T-helper 2 cell (primary cell): ENCODE measurements at regions not wholly inside any gene's neighbourhood (a gene's known extent, or its start where the extent isn't known, plus 50 kb on each side); places are given as distances from the start of the nearest gene placed in this dataset.
"Not testable (repeated sequence)": the region's sequence is repeated elsewhere in the genome, so short reads cannot be mapped to it uniquely, and the experiment has no call there.

ENCODE experiments used
- DNase-seq, 5 experiments: peaks; one replicate each; pipeline versions ENCODE4 v3.0.0 to v3.0.0-alpha.2; 2012 to 2022

DNA sequence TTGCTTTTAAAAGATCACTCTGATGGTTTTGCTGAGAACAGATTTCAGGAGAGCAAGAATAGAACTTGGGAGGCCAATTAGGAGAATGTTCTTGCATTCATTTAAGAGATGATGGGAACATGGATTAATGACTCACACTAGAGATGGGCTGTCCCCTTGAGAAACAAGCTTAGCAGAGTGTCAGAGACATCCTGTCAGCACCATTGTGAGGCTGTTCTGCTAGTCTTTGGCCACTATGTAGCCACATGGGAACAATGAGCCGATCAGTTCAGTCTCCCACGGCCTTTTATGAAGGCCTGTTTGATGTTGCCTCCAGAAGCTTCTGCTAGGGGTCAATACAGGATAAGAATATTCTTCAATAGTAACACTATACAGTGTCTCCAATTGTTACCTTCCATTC lies 113.0 kb upstream of the EYA4 start:
- no peak for DNase-seq

DNA sequence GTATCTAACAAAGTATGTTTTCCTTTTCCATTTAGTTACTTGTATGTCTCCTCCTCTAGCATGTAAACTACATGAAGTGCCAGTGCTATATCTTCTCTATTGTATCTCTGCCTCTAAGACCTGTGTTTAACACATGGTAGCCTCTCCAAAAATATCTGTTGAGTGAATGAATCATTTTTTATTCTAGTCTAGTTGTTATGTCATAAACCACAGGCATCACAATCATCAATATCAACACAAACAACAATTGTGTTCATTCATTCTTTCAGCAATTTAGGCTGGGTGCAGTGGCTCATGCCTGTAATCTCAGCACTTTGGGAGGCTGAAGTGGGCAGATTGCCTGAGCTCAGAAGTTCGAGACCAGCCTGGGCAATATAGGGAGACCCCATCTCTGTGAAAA lies 111.6 kb upstream of the EYA4 start:
- no peak for DNase-seq

DNA sequence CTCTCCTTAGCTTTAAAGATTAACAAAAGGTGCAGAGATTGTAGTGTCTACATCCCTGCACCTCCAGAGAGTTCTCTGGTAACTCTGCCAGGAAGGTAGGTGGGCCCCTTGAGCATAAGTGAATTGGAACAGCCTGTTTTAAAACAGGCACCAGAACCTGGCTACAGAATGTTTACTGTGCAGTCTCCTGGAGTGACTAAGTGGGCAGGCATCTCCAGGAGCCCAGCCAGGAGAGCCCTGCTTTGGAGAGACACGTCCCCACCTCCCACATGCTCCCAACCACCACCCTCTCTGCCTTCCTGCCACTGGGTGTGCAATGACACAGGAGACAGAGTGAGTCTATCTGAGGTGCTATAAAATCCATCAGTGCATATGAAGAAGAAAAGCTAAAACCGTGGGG lies 110.3 kb upstream of the EYA4 start:
- DNase-seq = no peak

DNA sequence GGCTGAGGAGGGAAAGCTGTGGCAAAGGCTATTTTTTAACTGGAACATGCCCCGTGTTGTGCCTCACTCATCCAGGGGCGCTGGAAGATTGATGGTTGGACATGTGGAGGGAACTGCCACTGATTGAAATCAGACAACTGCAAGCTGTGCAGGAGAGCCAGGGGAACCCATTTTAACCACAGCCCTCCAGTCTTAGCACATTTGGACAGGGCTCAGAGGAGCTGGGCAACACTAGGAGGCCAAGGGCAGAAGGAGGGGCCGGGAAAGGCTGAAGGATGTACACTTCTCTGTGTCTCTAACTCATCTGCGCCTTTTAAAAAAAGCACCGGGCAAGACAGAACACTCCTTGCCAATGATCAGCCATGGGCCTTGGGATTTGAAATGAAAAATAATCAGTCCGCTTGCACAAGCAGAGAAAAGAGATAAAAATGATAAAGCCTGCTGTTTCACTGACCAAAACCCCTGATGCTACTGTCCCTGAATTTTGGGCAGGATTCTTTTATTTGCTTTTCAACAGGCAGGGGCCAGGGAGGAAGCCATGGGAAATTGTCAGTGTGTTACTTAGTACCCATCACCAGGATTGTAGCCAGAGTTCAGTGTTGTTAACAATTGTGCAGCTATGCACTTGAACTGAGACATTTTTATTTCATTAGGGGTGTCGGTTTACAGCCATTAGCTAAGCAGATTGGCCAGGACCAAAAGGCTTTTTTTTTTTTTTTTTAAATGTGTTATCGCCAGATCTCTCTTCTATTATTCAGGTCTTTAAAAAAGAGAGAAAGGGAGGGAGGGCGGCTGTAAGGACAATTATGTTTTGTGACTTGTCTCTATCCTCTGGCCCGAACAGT lies 109.3 kb upstream of the EYA4 start:
- DNase-seq = no peak

DNA sequence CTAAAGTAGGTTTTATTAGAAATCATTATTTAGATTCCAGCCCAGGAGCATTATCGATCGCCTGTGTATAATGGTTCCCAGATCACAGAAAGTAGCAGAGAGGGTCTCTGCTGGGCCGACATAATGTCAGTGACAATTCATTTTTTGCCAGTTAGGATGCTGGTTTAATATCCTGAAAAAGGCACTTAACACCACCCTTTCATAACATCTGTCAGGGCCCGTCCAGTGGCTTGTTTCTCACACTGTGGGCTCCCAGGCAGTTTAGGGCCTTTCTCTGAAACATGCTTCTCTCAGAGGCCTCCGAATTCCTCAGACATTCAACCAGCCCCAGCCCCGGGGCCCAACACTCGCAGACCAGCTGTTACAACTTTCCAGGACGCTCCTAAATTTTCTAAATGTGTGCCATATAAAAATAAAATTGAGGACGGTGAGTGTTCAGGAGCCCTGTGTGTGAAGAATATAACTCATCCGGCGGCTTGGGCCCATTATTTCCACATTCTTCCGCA lies 108.6 kb upstream of the EYA4 start:
- DNase-seq = no peak

DNA sequence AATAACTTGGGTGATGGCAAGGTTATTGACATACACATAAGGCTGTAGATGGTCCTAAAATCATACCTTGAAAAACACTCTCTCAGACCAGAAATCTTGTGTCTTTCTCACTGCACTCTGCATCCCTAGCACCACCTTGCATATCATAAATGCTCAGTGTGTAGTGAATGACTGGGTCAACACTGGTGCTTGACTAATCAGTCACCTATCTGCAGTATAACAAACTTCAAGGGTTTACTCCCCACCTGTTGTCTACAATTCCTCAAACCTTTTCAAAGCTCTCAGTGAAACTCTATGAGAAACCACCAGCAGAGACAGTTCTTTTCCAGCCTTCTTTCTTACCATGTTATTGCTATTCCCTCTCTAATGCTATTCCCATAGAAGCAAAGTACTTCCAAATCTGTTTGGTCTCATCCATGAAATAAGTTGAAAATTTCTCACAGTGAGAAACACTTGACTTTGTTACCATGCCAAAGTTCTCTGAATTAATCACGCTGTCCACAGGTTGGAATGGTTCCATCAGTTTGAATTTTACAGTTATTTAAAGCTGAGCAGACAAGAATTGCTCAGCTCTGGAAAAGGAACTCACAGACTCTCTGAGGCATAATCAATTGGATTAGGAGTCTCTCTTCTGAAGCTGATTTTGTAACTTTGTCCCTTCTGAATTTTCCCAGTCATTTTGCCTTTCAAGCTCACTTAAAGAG lies 104.8 kb upstream of the EYA4 start:
- DNase-seq = no peak

DNA sequence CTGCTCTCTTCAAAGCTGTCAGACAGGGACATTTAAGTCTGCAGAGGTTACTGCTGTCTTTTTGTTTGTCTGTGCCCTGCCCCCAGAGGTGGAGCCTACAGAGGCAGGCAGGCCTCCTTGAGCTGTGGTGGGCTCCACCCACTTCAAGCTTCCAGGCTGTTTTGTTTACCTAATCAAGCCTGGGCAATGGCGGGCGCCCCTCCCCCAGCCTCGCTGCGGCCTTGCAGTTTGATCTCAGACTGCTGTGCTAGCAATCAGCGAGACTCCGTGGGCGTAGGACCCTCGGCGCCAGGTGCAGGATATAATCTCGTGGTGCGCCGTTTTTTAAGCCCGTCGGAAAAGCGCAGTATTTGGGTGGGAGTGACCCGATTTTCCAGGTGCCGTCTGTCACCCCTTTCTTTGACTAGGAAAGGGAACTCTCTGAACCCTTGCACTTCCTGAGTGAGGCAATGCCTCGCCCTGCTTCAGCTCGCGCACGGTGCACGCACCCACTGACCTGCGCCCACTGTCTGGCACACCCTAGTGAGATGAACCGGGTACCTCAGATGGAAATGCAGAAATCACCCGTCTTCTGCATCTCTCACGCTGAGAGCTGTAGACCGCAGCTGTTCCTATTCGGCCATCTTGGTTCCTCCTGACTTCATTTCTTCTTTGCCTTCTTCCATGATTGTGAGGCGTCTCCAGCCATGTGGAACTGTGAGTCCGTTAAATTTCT lies 93.5 kb upstream of the EYA4 start:
- not testable (repeated sequence) for DNase-seq

DNA sequence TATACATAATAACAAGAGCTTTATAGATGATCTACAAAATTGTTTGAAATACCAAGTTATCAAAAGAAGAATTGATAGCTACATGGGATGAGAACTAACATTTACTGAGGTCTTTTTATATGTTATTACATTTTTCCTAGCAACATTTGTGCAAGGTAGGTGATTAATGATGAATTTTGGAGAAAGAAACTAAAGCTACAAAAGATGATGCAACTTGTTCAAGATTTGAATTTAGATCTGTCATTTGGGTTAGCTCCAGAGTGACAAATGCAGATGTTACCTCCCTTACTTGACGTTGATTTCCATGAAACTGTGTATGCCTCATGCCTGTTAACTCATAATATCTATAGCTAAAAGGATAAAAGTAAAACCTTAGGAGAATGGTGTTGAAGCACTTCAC lies 84.5 kb upstream of the EYA4 start:
- no peak for DNase-seq

DNA sequence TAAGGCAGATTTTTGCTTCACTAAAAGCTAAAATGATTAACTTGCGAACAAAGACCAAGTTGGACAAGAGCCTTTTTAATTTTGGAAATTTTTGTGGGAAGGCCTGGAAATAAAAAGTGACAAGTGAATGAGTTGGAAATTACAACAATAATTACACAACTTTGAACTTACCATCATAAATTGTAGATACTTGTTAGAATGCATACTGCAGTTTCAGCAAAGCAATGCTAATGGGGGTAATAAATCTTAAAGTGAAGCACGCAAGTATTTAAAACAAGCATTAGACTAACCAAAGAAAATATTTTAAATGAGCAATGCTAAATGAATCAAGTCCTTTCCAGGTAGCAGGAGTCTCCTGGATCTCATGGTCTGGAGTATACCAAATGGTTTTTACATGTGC lies 83.2 kb upstream of the EYA4 start:
- DNase-seq = no peak

DNA sequence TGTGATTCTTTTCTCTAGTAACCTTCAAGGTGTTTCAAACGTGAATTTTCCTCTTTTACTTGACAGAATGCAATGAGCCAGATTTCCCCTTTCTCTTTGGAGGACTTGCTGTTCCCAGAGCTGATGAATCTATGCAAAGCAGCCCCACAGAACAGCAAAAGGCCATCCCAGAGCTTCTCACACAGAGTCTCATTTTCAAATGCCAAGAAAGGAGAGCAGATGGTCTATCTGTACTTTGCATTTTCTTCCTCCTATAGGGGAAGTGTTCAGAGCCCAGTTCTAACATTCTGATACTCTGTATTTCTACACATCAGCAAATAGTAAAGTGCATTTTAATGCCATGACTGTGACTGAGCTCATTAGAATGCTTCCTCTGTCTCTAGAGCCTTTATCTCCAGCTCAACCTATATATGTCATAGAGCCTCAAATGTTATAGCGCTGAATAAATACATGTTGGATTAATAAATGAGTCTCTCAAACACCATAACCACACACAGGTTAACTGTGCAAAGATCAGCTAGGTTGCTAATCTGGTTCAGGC lies 81.8 kb upstream of the EYA4 start:
- no peak for DNase-seq

DNA sequence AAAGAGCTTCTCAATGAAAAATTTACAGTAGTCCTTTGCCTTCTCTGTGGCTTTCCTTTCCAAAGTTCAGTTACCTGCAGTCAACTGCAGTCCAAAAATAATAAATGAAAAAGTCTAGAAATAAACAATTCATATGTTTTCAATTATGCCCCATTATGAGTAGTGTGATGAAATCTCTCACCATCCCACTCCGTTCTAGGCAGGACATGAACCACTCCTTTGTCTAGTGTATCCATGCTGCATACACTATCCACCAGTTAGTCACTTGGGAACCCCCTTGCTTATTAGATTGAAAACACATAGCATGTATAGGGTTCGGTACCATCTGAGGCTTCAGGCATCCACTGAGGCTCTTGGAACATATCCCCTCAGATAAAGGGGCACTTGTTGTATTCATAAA lies 80.6 kb upstream of the EYA4 start:
- no peak for DNase-seq

DNA sequence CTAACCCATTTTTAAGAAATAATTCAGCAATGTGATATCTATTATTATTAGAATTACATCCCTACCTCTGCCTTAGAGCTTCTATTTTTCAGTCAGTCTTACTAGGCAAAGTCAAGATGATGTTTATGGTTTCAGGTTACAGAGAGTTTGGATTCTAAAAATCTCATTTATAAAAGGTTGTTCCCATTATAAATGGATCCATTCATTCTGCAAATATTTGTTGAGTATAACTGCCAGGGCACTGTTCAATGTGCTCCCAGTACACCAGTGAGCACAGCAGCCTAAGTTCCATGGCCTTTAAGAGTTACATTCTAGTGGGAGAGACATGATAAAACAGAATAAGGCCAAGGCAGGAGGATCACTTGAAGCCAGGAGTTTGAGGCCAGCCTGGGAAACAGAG lies 75.9 kb upstream of the EYA4 start:
- no peak for DNase-seq

DNA sequence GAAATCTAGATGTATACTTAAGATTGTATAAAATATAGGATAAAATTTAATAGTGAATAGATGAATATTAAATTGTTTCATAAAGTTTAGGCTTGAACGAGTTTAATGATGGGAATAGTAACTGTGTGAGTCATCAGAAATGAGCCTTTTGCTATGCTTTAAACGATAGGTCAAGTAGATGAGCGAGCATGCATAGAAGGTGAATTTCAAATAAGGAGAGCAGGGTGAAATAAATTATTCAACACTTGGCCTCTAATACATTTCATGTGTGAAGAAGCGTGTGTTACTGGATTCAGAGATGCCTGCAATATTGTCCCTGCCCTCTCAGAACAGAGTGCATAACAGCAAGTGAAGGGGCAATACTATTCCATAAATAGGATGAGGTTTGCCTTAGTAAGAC lies 74.4 kb upstream of the EYA4 start:
- no peak for DNase-seq

DNA sequence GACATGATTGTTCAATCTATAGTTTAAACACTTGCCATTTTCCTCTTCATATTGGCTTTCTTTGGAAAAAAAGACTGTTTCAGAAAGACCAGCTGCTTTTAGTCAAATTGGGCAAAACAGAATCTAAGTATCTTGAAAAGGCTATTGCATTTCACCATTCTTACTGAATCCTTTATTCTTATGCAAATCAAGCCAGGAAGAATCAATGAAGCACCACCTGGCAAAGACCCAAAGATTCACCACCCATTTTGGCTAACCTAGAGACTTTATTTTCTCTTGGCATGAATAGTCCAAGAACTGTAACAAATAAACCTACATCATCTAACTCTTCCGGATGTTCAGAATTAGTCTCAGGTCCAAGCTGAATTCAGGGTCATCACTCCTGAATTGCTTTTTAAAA lies 71.3 kb upstream of the EYA4 start:
- no peak for DNase-seq

DNA sequence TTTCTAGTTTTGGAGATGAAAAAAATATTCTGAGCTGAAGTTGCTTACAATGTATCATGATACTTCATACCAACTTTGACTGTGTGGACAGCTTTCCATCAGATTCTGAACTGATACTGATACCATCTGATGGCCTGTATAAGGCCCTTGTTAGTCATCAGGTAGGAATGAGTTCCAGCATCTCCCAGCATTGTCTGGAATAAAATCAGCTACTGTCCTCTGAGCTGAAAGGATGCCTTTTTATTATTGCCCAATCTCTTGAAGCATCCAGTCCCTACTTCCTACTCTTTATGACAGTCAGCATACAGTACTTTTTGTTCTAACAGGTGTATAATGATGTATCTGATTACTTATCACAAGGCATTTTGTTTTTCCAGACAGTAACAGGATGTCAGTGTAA lies 70.6 kb upstream of the EYA4 start:
- DNase-seq = no peak

DNA sequence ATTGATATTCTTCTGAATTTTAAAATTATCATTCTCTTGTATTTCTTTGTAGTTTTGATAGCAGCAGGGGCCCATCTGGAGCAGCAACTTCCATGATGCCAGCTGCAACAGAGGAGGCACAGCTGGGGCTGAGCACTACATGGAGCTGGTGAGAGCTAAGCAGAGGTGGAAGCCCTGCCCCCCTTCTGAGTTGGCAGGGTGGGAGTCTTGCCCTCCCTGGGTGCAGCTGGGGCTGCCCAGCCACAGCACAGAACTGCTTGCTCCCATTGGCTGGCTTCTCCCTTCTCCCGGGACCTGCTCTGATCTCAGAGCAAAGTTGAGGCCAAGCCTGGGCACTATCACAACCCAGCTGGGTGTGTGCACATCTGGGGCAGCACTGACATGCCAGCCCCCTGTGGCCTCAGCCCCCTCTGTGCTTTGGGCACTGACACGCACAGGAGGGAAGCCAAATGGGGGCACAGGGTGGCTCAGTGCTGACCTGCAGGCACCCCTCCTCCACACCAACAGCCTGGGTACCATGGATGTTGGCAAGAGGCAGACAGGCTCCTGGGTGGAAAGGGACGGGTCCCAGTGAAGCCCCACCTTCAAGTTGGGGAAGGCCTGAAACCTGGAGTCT lies 69.1 kb upstream of the EYA4 start:
- DNase-seq = no peak

DNA sequence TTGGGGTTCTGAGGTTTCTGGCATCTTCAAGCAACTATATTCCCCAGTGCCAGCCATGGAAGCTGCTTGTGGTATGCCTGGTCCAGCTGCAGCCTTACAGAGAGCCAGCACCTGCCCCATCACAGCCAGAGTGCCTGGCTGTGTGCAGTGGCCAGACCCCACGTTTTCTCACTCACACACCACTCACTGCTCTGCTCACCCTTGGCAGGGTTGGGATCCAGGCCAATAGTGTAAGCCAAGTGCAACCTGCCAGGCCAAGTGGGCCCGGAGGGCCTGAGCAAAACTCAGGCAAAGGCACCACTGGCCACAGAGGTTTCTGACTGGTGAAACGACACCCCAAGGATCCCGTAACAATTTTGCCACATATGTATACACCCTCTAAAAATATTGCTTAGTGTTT lies 67.9 kb upstream of the EYA4 start:
- no peak for DNase-seq

DNA sequence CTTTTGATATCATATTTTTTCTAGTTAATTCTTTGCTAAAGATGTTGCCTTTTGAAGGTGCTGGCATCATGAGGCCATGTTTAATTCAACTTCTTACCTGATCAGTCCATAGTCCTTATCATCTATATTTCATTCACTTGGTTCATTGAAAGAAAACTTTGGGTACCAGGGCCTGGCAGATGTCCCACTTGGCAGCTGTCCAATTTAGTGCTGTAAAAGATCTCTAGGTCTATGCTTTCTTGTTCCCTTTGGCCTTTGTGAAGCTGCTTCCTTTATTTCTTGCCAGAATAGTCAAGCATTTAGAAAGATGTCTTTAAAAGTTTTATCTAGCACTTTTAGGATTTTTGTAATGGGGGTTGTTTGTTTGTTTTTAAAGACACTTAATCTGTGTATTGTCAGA lies 61.7 kb upstream of the EYA4 start:
- DNase-seq = no peak

DNA sequence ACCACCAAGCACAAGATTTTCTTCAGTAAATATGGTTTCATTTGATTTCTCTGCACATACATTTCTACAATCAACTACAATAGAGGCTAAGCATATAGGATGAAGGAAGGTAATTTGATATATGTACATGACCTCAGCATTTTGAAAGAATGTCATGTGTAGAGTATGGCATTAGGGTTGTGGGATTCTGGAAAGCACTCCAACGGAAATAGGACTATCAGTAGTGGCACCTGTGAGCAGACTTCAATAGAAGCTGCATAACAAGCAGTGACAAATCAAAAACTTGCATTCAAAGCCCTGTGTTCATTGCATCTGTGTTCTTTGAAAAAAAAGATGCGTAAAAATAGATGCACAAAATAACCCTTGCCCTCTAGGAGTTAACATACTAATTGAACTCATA lies 57.5 kb upstream of the EYA4 start:
- DNase-seq = no peak

DNA sequence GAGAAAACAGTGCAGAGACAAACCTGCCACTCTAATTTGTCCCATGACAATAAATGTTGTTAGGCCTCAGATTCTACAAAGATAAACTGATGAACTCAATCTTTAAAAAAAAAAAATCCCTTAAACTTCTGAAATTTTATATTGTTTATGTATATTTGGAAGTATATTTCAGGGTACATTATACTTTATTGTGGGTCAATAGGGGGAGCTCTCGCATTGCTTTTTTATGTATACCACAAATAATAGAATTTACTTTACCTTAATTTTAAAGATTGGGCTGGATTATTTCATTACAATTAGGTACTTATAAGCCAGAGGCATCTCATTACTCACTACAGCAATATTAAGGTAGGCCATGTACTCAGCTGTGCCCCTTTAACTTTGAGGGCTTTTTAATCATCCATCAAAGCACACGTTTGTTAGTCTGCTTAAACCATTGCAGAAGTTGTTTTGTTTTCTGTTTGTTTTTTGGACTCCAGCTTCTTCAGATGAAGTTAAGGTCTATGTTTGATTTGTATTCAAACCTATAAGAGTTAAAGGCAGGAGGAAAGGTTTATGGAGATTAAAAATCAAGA lies 56.3 kb upstream of the EYA4 start:
- DNase-seq = no peak

DNA sequence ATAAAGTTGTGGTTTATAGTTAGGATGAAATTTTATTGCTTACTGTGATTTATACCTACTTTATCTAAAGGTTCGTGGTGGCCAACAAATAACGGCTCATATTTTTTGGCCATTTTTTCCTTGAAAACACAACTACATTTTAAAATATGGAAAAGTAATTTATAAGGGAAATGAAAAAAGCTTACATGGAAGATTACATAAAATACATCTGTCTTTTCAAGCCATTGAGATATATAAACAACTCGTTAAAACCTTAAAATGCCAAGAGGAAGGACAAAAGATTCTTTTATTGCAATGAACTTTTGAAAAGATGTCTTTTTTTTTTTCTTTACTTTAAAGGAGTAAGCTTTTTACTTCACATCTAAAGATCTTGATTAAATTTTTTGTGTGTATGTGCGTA lies 55.4 kb upstream of the EYA4 start:
- DNase-seq = no peak

DNA sequence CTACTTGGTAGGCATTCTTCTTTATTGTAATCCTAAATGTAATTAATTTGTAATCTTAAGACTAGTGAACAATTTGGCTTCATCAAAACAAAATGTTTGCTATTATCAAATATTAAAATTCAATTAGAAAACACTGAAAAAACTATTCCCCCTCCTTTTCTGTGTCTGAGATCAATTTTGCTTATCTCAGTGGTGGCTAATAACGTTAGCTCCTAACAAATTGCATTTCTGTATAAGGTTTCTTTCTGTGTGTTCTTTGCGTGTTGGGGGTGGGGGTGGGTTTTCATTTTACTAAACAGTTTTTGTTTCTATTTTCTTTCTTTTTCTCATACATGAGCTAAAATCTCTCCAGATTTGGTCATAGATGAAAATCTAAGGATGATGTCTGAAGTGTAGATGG lies 54.0 kb upstream of the EYA4 start:
- no peak for DNase-seq
